H9 (cell line): ENCODE measurements at regions not wholly inside any gene's neighbourhood (a gene's known extent, or its start where the extent isn't known, plus 50 kb on each side); places are given as distances from the start of the nearest gene placed in this dataset.

Experiments used
- DNase-seq: peaks from one replicate; pipeline ENCODE4 v3.0.0-alpha.2; 2017
- H2AFZ ChIP-seq: one replicate; pipeline ENCODE4 v1.6.1; 2013; ENCODE audit warnings: mild to moderate bottlenecking, low read length, control low read depth, moderate library complexity
- H2AK5ac ChIP-seq: 2 replicates; pipeline ENCODE4 v1.6.1; 2013; ENCODE audit warnings: low read length, control low read depth, mixed read lengths; ENCODE audit not compliant: insufficient read length
- H2BK120ac ChIP-seq: one replicate; pipeline ENCODE4 v1.6.1; 2013; ENCODE audit warnings: low read depth, mild to moderate bottlenecking, low read length, control low read depth, inconsistent platforms; ENCODE audit not compliant: poor library complexity, severe bottlenecking
- H2BK12ac ChIP-seq: 2 replicates; pipeline ENCODE4 v1.6.1; 2013; ENCODE audit warnings: low read length, control low read depth, mixed read lengths, low read depth; ENCODE audit not compliant: insufficient read length
- H2BK15ac ChIP-seq: 2 replicates; pipeline ENCODE4 v1.6.1; 2013; ENCODE audit warnings: low read depth, low read length, control low read depth
- H2BK20ac ChIP-seq: one replicate; pipeline ENCODE4 v1.6.1; 2013; ENCODE audit warnings: low read depth, mild to moderate bottlenecking, low read length, control low read depth, inconsistent platforms; ENCODE audit not compliant: poor library complexity, severe bottlenecking
- H2BK5ac ChIP-seq: 2 replicates; pipeline ENCODE4 v1.6.1; 2013; ENCODE audit warnings: low read length, control low read depth, mixed read lengths; ENCODE audit not compliant: insufficient read length
- H3K14ac ChIP-seq: 2 replicates; pipeline ENCODE4 v1.6.1; 2013; ENCODE audit warnings: low read length, control low read depth; ENCODE audit not compliant: insufficient read depth
- H3K18ac ChIP-seq: 2 replicates; pipeline ENCODE4 v1.6.1; 2013; ENCODE audit warnings: low read depth, mild to moderate bottlenecking, mixed read lengths, low read length, control low read depth; ENCODE audit not compliant: insufficient read length
- H3K23ac ChIP-seq: 2 replicates; pipeline ENCODE4 v1.6.1; 2013; ENCODE audit warnings: low read length, control low read depth, mixed read lengths, low read depth; ENCODE audit not compliant: insufficient read length
- H3K23me2 ChIP-seq: 2 replicates; pipeline ENCODE4 v1.6.1; 2013; ENCODE audit warnings: low read depth, mild to moderate bottlenecking, mixed read lengths, low read length, control low read depth; ENCODE audit not compliant: insufficient read length, poor library complexity, severe bottlenecking
- H3K27ac ChIP-seq: 2 replicates; pipeline ENCODE4 v1.5.1; 2013; ENCODE audit warnings: low read length, control low read depth, mixed read lengths, low read depth; ENCODE audit not compliant: insufficient read length
- H3K27me3 ChIP-seq: 2 replicates; pipeline ENCODE4 v1.6.1; 2013; ENCODE audit warnings: low read length, control low read depth, inconsistent platforms; ENCODE audit not compliant: insufficient read depth
- H3K4ac ChIP-seq: 2 replicates; pipeline ENCODE4 v1.6.1; 2013; ENCODE audit warnings: low read depth, mild to moderate bottlenecking, control low read depth, inconsistent platforms, low read length, moderate library complexity
- H3K4me1 ChIP-seq: 2 replicates; pipeline ENCODE4 v1.6.1; 2013; ENCODE audit warnings: low read length, control low read depth, inconsistent platforms; ENCODE audit not compliant: insufficient read depth
- H3K4me2 ChIP-seq: 2 replicates; pipeline ENCODE4 v1.6.1; 2013; ENCODE audit warnings: low read length, control low read depth, mixed read lengths; ENCODE audit not compliant: insufficient read length, insufficient read depth
- H3K56ac ChIP-seq: 2 replicates; pipeline ENCODE4 v1.6.1; 2013; ENCODE audit warnings: low read depth, mild to moderate bottlenecking, mixed read lengths, low read length, control low read depth; ENCODE audit not compliant: insufficient read length
- H3K79me1 ChIP-seq: 2 replicates; pipeline ENCODE4 v1.6.1; 2013; ENCODE audit warnings: low read depth, mild to moderate bottlenecking, moderate library complexity, low read length, control low read depth, inconsistent platforms; ENCODE audit not compliant: insufficient read depth, poor library complexity, severe bottlenecking
- H3K79me2 ChIP-seq: 2 replicates; pipeline ENCODE4 v1.6.1; 2013; ENCODE audit warnings: low read length, control low read depth, inconsistent platforms; ENCODE audit not compliant: insufficient read depth
- H3K9ac ChIP-seq: 2 replicates; pipeline ENCODE4 v1.6.1; 2013; ENCODE audit warnings: low read length, control low read depth, mixed read lengths; ENCODE audit not compliant: insufficient read length; ENCODE audit errors: extremely low read depth
- H3K9me3 ChIP-seq: one replicate; pipeline ENCODE4 v1.6.1; 2013; ENCODE audit warnings: low read depth, low read length, inconsistent platforms; ENCODE audit not compliant: control insufficient read depth
- H3T11ph ChIP-seq: one replicate; pipeline ENCODE4 v1.6.1; 2013; ENCODE audit warnings: mild to moderate bottlenecking, low read length, control low read depth, inconsistent platforms
- H4K20me1 ChIP-seq: one replicate; pipeline ENCODE4 v1.6.1; 2013; ENCODE audit not compliant: control insufficient read depth, insufficient read length, insufficient read depth
- H4K5ac ChIP-seq: 2 replicates; pipeline ENCODE4 v1.6.1; 2013; ENCODE audit warnings: low read depth, mild to moderate bottlenecking, mixed read lengths, low read length, control low read depth; ENCODE audit not compliant: insufficient read length
- H4K8ac ChIP-seq: replicated peaks from 2 replicates; pipeline ENCODE4 v1.6.1; 2013; ENCODE audit warnings: low read length, control low read depth, mixed read lengths, low read depth; ENCODE audit not compliant: insufficient read length
- H4K91ac ChIP-seq: 2 replicates; pipeline ENCODE4 v1.6.1; 2013; ENCODE audit warnings: low read depth, mild to moderate bottlenecking, moderate library complexity, mixed read lengths, low read length, control low read depth; ENCODE audit not compliant: insufficient read length
- H3K27ac Mint-ChIP-seq, 3 experiments: 2 replicates in 2 of 3; 3 replicates in 1 of 3; pipeline ENCODE4 v1.8.0; 2020 to 2021; ENCODE audit warnings: mixed read lengths in 3 of 3, mild to moderate bottlenecking in 1 of 3, moderate library complexity in 1 of 3
- H3K27me3 Mint-ChIP-seq: 2 replicates; pipeline ENCODE4 v1.8.0; 2021; ENCODE audit warnings: low read depth, mild to moderate bottlenecking, moderate library complexity, mixed read lengths
- H3K36me3 Mint-ChIP-seq, 3 experiments: 2 replicates in 2 of 3; 3 replicates in 1 of 3; pipeline ENCODE4 v1.8.0; 2020 to 2021; ENCODE audit warnings: low read depth in 3 of 3, mixed read lengths in 3 of 3; ENCODE audit not compliant: insufficient read depth in 1 of 3
- H3K4me1 Mint-ChIP-seq, 2 experiments: 2 replicates each; pipeline ENCODE4 v1.8.0; 2020; ENCODE audit warnings: mixed read lengths in 2 of 2
- H3K4me3 Mint-ChIP-seq, 2 experiments: 2 replicates in 1 of 2; 3 replicates in 1 of 2; pipeline ENCODE4 v1.8.0; 2020 to 2021; ENCODE audit warnings: mild to moderate bottlenecking in 2 of 2, mixed read lengths in 2 of 2, moderate library complexity in 1 of 2
- H3K9me3 Mint-ChIP-seq, 2 experiments: 2 replicates in 1 of 2; 3 replicates in 1 of 2; pipeline ENCODE4 v1.8.0; 2020; ENCODE audit warnings: mild to moderate bottlenecking in 2 of 2, mixed read lengths in 2 of 2, moderate library complexity in 1 of 2
- CTCF ChIP-seq: fragments of 200-600 bp; sonication (generic); conservative IDR thresholded peaks from 3 replicates; pipeline ENCODE4 v1.8.0; 2021; ENCODE audit warnings: antibody characterized with exemption, mild to moderate bottlenecking
- WGBS: extraction: QIAGEN DNeasy Blood & Tissue Kit; methylation state at CpG from one replicate; pipeline ENCODE4 v1.1.7; 2013; ENCODE audit warnings: missing lambda C conversion rate, low lambda C conversion rate, mixed read lengths; ENCODE audit not compliant: insufficient read length; ENCODE audit errors: extremely low coverage; 5-methylcytosine and 5-hydroxymethylcytosine counted together

- no peak overlapping the region for H2BK20ac ChIP-seq
- no peak overlapping the region for H3T11ph ChIP-seq
- no peaks in the 10 kb centered on the region; a peak in 1 of 7 replicates for H3K36me3 Mint-ChIP-seq
- no peak overlapping the region for H3K27ac Mint-ChIP-seq
- no peaks in the 10 kb centered on the region; the same call in 1 of the 2 replicates for H3K27me3 Mint-ChIP-seq
- no peaks in the 10 kb centered on the region for H4K20me1 ChIP-seq
- no peak overlapping the region for H3K4me2 ChIP-seq
- no peaks in the 10 kb centered on the region; a peak in 1 of 4 replicates for H3K4me1 Mint-ChIP-seq
- H2BK5ac ChIP-seq: no peak overlapping the region
- WGBS: no CpG with 5 or more reads among the region's 3 CpGs
- H2BK120ac ChIP-seq: no peak overlapping the region
- H2BK15ac ChIP-seq: no peak overlapping the region
- no peak overlapping the region for H4K5ac ChIP-seq
- H3K9me3 Mint-ChIP-seq: peaks cover 0 to 3% of the 10 kb centered on the region in 2 experiments; a peak in 1 of 5 replicates
- no peak overlapping the region for H3K4ac ChIP-seq
- no peak overlapping the region for H3K23ac ChIP-seq
- H3K14ac ChIP-seq: no peak overlapping the region
- no peak overlapping the region for H2BK12ac ChIP-seq
- no peaks in the 10 kb centered on the region for H3K4me1 ChIP-seq
- no peak for DNase-seq
- no peak overlapping the region for H2AK5ac ChIP-seq
- H3K9ac ChIP-seq: no peak overlapping the region
- no peak overlapping the region for H3K56ac ChIP-seq
- no peaks in the 10 kb centered on the region for H3K9me3 ChIP-seq
- H4K91ac ChIP-seq: no peak overlapping the region
- TF ChIP-seq CTCF: no peak
- no peaks in the 10 kb centered on the region for H3K27me3 ChIP-seq
- no peak overlapping the region for H2AFZ ChIP-seq
- H3K18ac ChIP-seq: no peak overlapping the region
- H3K79me1 ChIP-seq: no peaks in the 10 kb centered on the region
- H3K79me2 ChIP-seq: no peaks in the 10 kb centered on the region
- H3K27ac ChIP-seq: no peak overlapping the region
- H4K8ac ChIP-seq: no peak overlapping the region
- H3K4me3 Mint-ChIP-seq: no peak overlapping the region
- H3K23me2 ChIP-seq: no peaks in the 10 kb centered on the region
These were observed 164.8 kb upstream of the CEP162 start for GRCh38 chr6:84392261-84392660.
